ENCODE measurements at regions not wholly inside any gene's neighbourhood (a gene's known extent, or its start where the extent isn't known, plus 50 kb on each side); places are given as distances from the start of the nearest gene placed in this dataset.

GRCh38 chr2:13986119-13986720 lies 646.3 kb upstream of the LRATD1 start:
- Histone ChIP-seq H3K9me2 (replicated peaks; ENCODE audit: insufficient read depth, low read length) (no peaks in the 10 kb centered on the region), H4K20me1 (ENCODE audit: insufficient read depth, low read length) (no peaks in the 10 kb centered on the region), H3K36me3 (replicated peaks; ENCODE audit: insufficient read depth, low read length) (no peaks in the 10 kb centered on the region), H3F3A (ENCODE audit: insufficient read depth, low read length) (no peaks in the 10 kb centered on the region), H3K27me3 (replicated peaks; ENCODE audit: insufficient read depth, low read length) (no peaks in the 10 kb centered on the region), H3K27ac (ENCODE audit: low read length) (no peak overlapping the region), H3K4me3 (ENCODE audit: low read length) (no peak overlapping the region), H3K4me2 (ENCODE audit: low read depth, low read length) (no peak overlapping the region), H3K9me3 (replicated peaks; ENCODE audit: insufficient read depth, low read length) (no peaks in the 10 kb centered on the region), H2AFZ (ENCODE audit: low read length) (no peak overlapping the region), H3K9ac (ENCODE audit: low read length) (no peak overlapping the region), H3K79me2 (ENCODE audit: low read length) (no peaks in the 10 kb centered on the region), H3K4me1 (ENCODE audit: low read length) (no peaks in the 10 kb centered on the region)
- TF ChIP-seq EZH2phosphoT487 (IDR thresholded peaks at IDR 0.05; ENCODE audit: low read length), result no peak
- no peak for TF ChIP-seq EZH2 (optimal IDR thresholded peaks at IDR 0.05; ENCODE audit: low read depth, low read length)
- no peak for TF ChIP-seq CTCF (IDR thresholded peaks at IDR 0.05; ENCODE audit: low read length)
- DNase-seq, result no peak

GRCh38 chr2:13996527-13996926 lies 636.0 kb upstream of the LRATD1 start:
- H3K27me3 ChIP-seq (replicated peaks; ENCODE audit: insufficient read depth, low read length), result no peaks in the 10 kb centered on the region
- no peak for DNase-seq
- H3K9me2 ChIP-seq (replicated peaks; ENCODE audit: insufficient read depth, low read length), result no peaks in the 10 kb centered on the region
- no peaks in the 10 kb centered on the region for H3K9me3 ChIP-seq (replicated peaks; ENCODE audit: insufficient read depth, low read length)
- H3K9ac ChIP-seq (ENCODE audit: low read length), result no peak overlapping the region
- H3K79me2 ChIP-seq (ENCODE audit: low read length), result no peaks in the 10 kb centered on the region
- H3K36me3 ChIP-seq (replicated peaks; ENCODE audit: insufficient read depth, low read length), result no peaks in the 10 kb centered on the region
- no peaks in the 10 kb centered on the region for H3F3A ChIP-seq (ENCODE audit: insufficient read depth, low read length)
- H3K27ac ChIP-seq (ENCODE audit: low read length), result no peak overlapping the region
- H3K4me2 ChIP-seq (ENCODE audit: low read depth, low read length), result no peak overlapping the region
- no peak overlapping the region for H2AFZ ChIP-seq (ENCODE audit: low read length)
- no peaks in the 10 kb centered on the region for H4K20me1 ChIP-seq (ENCODE audit: insufficient read depth, low read length)
- H3K4me1 ChIP-seq (ENCODE audit: low read length), result no peaks in the 10 kb centered on the region
- TF ChIP-seq CTCF (IDR thresholded peaks at IDR 0.05; ENCODE audit: low read length) (no peak), EZH2 (optimal IDR thresholded peaks at IDR 0.05; ENCODE audit: low read depth, low read length) (no peak), EZH2phosphoT487 (IDR thresholded peaks at IDR 0.05; ENCODE audit: low read length) (no peak)
- no peak overlapping the region for H3K4me3 ChIP-seq (ENCODE audit: low read length)

GRCh38 chr2:14011190-14011589 lies 621.3 kb upstream of the LRATD1 start:
- Histone ChIP-seq H3K27ac (ENCODE audit: low read length) (no peak overlapping the region), H4K20me1 (ENCODE audit: insufficient read depth, low read length) (no peaks in the 10 kb centered on the region), H3K9me3 (replicated peaks; ENCODE audit: insufficient read depth, low read length) (no peaks in the 10 kb centered on the region), H3K4me1 (ENCODE audit: low read length) (no peaks in the 10 kb centered on the region), H3F3A (ENCODE audit: insufficient read depth, low read length) (no peaks in the 10 kb centered on the region), H3K9me2 (replicated peaks; ENCODE audit: insufficient read depth, low read length) (no peaks in the 10 kb centered on the region), H2AFZ (ENCODE audit: low read length) (no peak overlapping the region), H3K27me3 (replicated peaks; ENCODE audit: insufficient read depth, low read length) (no peaks in the 10 kb centered on the region), H3K4me2 (ENCODE audit: low read depth, low read length) (no peak overlapping the region), H3K36me3 (replicated peaks; ENCODE audit: insufficient read depth, low read length) (no peaks in the 10 kb centered on the region; the same call in 1 of the 2 replicates), H3K79me2 (ENCODE audit: low read length) (no peaks in the 10 kb centered on the region), H3K4me3 (ENCODE audit: low read length) (no peak overlapping the region), H3K9ac (ENCODE audit: low read length) (no peak overlapping the region)
- TF ChIP-seq EZH2 (optimal IDR thresholded peaks at IDR 0.05; ENCODE audit: low read depth, low read length), result no peak
- DNase-seq, result no peak

GRCh38 chr2:14015113-14015630 lies 617.3 kb upstream of the LRATD1 start:
- Histone ChIP-seq H3K9me2 (replicated peaks; ENCODE audit: insufficient read depth, low read length) (no peaks in the 10 kb centered on the region), H3K27me3 (replicated peaks; ENCODE audit: insufficient read depth, low read length) (no peaks in the 10 kb centered on the region), H3K79me2 (ENCODE audit: low read length) (no peaks in the 10 kb centered on the region), H3F3A (ENCODE audit: insufficient read depth, low read length) (no peaks in the 10 kb centered on the region), H3K4me3 (ENCODE audit: low read length) (no peak overlapping the region), H3K27ac (ENCODE audit: low read length) (no peak overlapping the region), H3K9me3 (replicated peaks; ENCODE audit: insufficient read depth, low read length) (no peaks in the 10 kb centered on the region), H3K4me1 (ENCODE audit: low read length) (no peaks in the 10 kb centered on the region), H3K4me2 (ENCODE audit: low read depth, low read length) (no peak overlapping the region), H4K20me1 (ENCODE audit: insufficient read depth, low read length) (no peaks in the 10 kb centered on the region), H2AFZ (ENCODE audit: low read length) (no peak overlapping the region), H3K9ac (ENCODE audit: low read length) (no peak overlapping the region), H3K36me3 (replicated peaks; ENCODE audit: insufficient read depth, low read length) (no peaks in the 10 kb centered on the region)
- DNase-seq, result no peak
- TF ChIP-seq CTCF (IDR thresholded peaks at IDR 0.05; ENCODE audit: low read length) (no peak), EZH2phosphoT487 (IDR thresholded peaks at IDR 0.05; ENCODE audit: low read length) (no peak), EZH2 (optimal IDR thresholded peaks at IDR 0.05; ENCODE audit: low read depth, low read length) (no peak)
